SIG-M5 treated with dmso at 0.1 percent for 504 hours (cell line): ENCODE measurements at regions not wholly inside any gene's neighbourhood (a gene's known extent, or its start where the extent isn't known, plus 50 kb on each side); places are given as distances from the start of the nearest gene placed in this dataset.
A peak's percentile ranks its signal among the peaks of the same experiment; 100 is the strongest.

Source experiments
- DNase-seq: peaks from one replicate; lab custom pipeline; 2025; ENCODE audit not compliant: unreplicated experiment; lab: John Stamatoyannopoulos, UW

DNA sequence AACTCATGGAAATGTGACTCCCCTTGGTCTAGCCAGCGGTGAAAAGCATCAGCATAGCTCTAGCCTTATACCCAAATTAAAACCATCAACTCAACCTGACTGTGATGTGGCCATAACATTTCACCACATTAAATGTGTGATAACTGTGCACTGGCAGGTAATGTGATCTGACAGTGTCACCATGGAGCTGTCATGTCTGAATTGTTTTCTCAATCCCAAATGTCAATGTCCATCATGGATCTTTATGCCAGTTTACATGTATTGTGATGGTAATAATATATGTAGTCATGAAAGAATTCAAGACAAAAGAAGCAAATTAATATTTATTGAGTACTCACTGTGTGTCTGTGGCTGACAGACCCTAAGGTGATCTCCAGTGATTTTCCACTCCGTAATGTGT, 213.4 kb upstream of the EOMES start:
- DNase-seq: no peak

DNA sequence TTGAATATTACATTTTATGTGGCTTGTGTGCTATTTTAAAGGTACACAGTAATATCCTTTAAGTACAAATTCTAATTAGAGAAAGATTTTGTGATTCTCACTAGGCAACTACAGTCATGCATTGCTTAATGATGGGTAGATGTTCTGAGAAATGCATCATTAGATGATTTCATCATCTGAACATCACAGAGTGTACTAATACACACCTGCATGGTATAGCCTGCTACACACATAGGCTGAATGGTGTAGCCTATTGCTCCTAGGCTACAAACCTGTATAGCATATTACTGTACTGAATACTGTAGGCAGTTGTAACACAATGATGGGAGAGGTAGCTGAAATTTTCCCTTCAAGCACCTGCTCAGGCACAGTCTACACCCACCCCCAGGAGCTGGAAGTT, 217.4 kb upstream of the EOMES start:
- no peak for DNase-seq

DNA sequence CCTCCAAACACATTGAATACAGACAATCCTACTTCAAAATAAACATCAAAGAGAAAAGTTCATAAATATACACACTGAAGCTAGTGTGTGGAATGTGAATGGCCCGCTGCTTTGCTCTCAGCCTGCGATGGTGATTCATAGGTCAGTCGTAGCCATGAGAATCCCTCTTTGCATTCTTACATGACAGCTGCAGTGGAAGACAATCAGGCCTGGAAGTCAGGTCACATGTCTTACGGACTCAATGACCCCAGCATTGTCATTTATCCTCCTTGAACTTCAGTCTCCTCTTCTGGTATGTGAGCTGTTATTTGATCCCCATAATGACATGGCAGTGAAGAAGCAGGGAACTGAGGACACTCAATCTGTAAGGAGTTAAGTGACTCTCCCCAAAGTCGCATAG, 217.8 kb upstream of the EOMES start:
- DNase-seq: no peak

DNA sequence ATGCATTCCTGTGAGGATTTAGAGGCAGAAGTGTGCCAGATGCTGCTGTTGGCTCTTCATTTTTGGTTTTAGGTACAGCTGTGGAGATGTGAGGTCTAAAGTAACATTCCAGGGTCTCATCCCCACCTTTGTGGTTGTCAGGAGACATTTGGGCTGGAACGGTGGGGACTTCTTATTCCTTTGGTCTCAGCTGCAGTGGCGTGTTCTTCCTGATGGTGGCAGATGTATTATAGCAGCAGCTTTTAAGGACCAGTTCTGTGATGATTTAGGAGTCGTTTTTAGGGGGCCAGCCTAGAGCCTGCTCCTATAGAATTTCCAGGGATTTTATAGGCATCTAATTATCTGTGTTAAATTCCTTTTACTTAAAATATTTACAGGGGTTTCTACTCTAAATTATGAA, 221.0 kb upstream of the EOMES start:
- DNase-seq: peak; percentile 45

DNA sequence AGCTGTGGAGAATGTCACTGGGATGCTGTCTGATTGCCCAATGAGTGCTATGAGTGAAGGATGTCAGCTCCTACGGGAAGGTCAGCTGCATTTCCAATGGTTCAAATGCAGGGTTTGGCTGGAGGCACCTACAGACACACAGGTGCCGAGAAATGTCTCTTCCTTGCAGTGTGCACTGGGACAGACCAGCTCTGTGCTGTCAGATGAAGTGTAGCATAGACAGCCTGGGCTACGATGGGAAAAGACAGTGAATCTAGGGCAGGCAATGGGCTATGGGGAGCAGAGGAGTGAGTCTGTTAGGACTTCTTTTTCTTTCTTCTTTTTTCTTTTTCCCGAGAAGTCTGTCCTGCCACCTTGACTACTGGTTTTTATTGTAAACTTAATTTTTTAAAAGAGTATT, 223.1 kb upstream of the EOMES start:
- DNase-seq: no peak

DNA sequence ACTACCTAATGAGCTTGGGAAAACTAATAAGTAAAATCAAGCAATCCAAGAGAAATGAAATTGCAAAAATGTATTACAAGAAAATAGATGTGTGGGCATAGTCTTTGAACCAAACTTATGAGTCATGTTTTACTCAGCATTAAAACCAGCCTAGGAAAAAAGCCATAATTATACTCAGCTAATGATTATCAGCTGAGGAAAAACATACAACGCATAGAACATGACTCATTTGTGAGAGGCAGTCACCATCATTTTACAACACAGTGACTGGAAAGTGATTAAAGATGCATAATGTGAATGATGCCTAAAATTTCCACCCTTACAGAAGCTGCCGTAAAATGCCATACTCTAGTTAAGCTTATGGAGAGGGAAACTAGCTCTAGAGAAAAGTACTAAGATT, 238.0 kb upstream of the EOMES start:
- no peak for DNase-seq

DNA sequence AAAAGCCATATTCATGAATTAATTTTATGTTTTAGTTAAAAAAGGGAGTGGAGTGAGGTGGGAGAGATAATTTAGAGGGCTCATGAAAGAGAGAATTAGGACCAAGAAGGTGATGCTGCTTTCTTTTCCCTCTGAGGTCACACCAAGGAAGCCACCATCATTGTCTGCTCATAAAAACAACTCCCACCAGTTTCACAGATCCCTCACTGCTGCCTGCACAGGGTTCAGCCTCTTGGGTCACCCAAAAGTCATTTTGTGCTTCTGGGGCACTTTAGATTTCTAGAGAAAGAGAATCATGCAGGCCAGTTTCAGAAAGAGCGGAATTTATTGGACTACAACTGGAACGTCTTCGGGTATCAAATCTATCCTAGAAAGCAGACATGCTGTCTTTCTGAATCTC, 241.4 kb upstream of the EOMES start:
- no peak for DNase-seq

DNA sequence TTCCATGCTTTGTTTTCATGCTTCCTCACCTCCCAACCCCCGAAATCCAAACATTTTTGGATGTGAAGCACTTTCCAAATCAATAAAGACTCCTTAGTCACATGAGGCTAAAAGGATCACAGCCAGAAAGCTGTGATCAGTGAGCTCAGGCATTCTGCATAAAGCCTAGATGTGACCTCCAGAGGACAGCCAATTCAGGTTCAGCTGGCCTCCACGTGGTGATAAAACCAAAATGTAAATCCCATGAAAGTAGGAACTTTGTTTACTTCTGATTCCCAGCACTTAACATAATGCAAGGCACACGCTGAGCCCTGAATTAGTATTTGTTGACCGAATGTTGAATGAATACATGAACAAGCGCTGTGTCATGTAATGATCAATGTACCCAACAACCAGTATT, 249.5 kb upstream of the EOMES start:
- DNase-seq: no peak

DNA sequence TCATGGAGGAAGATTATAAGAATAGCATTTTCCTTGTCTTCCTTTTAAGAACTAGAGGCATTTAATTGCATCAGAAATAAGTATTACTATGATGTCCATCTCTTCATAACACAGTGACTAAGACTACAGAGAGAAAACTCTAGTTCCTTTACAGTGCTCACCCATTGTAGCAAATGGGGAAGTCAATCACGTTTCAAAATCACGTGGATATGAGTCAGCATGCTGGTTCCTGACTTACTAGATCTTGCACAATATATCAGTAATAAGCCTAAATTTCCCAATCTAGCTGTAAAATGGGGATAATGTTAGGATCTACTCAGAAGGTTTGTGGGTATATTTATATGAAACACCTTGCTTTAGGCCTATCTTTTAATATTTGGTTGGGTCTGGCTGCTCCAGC, 254.8 kb upstream of the EOMES start:
- peak; percentile 95 for DNase-seq

DNA sequence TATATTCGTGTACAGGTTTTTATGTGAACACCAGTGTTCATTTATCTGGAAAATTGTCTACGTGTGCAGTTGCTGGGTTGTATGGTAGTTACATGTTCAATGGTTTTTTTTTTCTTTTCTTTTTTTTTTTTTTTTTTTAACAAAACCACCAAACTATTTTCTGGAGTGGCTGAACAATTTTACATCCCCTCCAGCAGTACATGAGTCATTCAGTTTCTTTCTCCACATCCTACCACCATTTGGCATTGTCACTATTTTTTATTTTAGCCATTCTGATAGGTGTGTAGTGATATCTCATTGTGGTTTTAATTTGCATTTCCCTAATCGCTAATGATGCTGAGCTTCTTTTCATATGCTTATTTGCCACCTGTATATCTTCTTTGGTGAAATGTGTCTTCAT, 256.3 kb upstream of the EOMES start:
- peak; percentile 29 for DNase-seq

DNA sequence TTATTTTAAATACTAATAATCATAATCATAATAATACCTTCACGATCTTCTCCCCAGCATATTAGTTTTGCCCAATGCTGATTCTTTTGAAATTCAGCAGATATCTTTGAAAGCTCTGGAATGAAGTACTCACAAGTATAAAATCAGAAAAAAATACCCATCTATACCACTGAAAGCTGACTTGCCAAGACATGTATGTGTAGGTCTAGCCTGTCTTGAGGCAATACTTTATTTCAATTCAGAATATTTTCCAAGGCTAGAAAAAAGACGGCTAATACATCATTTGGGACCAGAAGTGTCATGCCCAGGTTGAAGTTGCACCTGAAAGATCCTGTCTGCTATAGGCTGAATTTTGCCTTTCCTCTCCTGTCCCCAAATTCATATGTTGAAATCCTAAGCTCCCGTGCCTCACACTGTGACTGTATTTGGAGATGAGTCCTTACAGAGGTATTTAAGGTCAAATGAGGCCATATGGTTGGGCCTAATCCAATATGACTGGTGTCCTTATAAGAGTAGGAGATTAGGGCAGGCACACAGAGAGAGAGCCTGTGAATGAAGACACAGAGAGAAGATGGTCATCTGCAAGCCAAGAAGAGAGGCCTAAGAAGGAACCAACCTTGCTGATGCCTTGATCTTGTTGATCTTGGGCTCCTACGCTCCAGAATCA, 255.9 kb upstream of the CMC1 start:
- DNase-seq: no peak

DNA sequence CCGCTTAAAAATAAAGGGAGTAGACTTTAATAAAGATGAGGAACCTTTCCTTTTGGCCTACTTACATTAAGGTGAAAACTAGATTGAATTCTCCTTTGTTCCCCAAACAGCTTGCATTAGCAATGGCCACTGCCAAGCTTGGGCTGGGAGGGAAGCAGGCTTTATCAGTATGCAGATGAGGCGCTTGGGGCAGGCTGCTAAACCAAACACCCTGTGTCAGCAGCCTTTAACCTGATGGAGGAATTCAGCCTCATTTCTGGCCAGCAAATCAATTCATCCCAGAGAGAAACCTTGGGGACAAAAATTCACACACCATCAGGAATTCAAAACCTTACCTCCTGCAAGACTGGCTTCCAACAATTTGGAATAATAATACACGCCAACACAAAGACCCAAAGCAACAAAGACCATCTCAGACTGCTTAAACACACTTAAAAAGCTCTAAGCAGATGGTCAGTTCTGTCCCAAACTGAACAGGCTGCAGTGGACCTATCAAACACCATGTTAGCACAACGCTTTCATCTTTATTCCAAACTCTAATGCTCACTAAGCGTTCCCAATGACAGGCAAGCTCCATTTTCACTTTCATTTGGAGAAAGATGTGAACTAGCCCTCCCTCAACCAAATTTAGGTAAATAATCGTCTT, 255.1 kb upstream of the CMC1 start:
- DNase-seq: no peak

DNA sequence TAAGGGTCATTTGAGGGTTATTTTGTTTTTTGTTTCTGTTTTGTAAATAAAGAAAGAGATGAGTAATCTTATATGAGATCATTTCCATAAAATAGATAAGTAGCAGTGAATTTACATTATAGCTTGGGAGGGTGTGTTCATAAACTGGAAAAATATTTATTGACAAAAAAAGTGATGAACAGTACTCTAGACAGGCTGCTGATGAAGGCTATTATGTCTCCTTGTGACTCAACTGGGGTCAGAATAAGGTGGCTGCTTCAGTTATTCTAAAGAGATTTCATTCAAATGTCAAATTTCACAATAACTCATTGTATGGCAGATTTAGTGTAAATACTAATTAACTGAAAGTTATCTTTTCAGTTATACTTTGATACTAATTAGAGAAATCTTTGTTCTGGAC, 251.1 kb upstream of the CMC1 start:
- no peak for DNase-seq

DNA sequence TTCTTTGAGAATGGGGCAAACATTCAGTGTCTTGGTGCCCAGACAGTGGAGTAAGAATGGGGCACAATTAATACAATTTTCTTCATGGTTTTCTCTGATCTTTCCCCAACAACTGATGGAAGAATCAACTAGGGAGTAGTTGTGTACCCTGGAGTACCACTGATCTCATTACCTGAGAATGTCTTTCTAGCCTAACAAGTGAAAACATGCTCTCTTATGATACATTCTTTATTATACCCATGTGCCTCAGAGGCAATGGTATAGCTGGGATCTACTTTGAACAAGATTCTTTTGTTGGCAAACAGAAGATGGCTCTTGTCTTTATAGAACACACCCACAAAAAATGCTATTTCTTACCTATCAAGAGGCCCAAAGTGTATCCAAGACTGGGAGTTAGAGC, 250.6 kb upstream of the CMC1 start:
- no peak for DNase-seq

DNA sequence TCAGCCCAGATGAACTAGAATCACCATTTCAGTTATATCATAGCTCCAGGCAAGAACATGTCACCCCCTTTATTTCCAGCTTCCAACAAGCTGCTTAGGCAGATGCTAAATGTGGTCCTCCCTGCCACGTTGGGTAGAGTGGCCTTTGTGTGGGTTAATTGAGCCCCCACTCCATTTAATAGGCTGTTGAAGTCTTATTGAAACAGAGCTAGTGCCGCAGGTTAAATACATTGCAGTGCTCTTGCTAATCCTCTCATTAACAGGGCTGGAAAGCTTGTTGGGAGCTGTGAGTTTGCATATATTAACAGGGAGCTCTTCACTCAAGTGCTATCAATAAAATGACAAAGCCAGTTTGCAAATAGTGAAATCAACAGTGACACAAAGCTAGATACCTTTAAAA, 248.4 kb upstream of the CMC1 start:
- no peak for DNase-seq

DNA sequence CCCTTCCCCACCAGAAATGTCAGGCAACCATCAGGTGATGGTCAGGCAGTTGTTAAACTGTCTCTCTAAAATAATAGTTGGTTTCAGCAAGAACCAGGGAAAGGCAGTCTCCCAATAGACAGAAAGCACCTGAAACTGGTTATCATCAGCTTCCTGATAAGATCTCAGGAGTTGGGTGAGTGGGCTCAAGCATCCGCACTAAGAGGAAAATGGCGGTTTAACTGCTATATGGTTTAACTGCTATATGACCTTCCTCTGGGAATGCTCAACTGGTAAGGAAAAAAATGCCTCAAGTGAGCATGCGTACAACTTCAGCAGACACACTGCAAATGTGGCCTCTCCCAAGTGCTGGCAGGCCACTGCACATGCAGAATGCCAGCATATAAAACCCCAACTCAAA, 240.8 kb upstream of the CMC1 start:
- no peak for DNase-seq

DNA sequence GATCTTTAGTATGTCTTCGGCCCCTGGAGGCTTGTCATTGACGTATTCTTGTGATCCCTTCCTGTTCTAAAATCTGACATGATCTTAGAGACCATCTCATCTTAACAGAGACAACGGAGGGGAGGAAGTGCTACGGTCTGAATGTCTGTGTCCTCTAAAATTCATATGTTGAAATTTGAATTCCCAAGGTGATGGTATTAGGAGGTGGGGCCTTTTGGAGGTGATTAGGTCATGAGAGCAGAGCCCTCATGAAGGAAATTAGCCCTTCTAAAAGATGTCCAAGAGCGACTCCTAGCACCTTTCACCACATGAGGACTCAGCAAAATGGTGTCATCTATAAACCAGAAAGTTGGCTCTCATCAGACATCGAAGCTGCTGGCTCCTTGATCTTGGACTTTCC, 233.2 kb upstream of the CMC1 start:
- no peak for DNase-seq

DNA sequence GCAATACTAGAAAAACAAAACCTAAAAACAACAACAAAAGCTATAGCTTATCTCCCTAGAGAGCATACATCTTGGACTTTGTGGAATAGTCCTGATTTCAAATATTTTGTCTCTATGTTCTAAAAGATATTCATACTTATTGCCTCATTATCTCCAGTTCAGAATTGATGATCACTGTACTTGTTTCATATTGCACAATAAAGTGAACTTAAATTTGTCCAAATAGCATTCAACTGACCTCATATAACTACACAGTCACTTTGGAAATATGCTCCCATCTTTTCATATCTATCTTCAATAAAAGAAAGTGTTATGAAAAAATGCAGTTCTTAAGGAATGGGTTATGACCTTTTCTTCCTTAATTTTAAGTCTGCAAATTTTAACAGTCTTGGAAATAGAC, 228.6 kb upstream of the CMC1 start:
- DNase-seq: no peak

DNA sequence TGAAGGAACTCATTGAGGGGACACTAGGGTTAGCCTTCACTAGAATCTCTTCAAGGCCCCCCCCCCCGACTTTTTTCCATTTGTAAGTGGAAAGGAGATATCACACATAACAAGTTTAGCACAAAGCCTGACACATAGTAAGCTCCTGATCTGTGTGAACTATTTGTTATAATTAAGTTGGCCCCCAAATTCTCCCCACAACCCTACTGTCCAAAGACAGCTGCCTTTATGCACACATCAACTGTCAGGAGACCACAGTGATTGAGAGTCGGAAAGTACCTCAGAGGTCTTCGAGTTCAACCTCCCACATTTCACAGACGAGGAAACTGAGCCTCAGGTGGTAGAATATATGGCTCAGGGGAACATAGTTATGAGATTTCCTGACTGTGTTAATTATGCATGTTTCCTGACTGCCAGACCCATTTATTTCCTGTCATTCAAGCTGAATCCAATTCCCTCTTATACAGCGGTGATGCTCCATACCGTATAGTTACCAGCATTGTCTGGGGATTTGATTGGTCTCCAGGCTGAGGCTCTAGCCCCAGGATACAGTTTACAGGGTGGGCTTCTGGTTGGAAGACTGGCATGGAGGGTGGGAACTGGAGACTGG, 227.4 kb upstream of the CMC1 start:
- no peak for DNase-seq

DNA sequence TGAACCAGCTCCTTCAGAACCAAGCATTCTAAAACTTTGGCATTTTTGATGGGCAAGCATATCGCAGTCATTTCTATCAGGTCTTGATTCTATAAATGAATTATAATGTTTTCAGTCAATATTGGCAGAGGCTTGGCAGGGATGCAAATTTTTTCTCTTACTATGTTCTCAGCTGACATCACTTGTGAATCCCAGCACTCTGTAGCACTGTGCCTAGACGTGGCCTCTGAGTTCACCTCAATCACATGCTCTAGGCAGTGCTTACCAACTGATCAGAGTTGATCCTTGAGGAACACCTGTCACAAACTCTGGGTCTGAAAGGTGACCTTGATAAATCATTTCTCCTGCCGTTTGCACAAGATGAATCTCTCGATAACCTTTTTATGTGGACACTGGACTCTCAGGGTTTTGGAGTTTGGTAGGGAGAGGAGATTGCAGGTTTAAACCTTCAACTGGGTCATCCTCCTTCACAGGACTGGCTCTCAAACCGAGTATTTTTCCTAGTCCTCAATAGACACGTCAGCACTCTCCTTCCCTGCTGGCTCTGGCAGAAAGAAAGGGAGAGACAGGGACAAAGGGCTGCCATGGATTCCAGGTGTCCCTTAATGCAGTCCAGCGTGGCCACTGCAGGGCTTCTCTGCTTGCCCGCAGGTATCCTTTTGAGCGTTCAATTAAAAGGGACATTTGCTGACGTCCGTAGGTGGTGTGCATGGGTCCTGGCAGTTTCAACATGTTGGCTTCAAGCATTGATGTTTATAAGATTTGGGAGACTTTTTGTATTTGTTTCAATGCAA, 222.3 kb upstream of the CMC1 start:
- no peak for DNase-seq

DNA sequence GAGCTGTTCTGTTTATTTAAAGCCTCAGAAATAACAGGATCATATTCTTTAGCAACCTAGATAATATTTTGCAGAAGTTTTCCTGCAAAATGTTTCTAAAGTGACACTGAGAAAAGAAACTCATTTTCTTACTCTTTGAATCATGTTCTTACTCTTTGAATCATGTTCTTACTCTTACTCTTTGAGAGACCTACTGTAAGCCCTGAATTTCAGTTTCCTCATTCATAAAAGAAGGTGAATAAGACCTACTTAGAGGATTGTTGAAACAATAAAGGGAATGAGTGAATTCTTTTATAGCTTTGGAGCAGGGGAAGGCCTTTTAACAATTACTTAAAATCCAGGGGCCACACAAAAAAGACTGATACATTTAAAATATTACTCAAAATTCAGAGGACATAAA, 221.7 kb upstream of the CMC1 start:
- no peak for DNase-seq

DNA sequence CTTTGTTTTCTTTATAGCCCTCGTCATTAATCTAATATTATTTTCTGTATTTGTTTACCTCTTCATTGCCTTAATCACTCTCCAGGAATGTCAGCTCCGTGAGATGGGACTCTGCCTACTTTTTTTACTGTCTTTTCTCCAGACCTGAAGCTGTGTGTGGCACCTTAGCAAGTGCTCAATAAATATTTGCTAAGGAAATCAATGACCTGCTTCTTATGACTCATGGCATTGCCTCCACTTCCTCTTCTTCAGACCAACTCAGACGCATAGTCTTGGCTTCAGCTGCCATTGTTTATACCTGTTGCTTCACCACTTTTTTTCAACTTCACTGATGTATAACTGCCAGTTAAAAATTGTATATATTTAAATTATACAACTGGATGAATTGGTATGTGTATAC, 218.5 kb upstream of the CMC1 start:
- DNase-seq: peak; percentile 36
